ENCODE measurements at regions not wholly inside any gene's neighbourhood (a gene's known extent, or its start where the extent isn't known, plus 50 kb on each side); places are given as distances from the start of the nearest gene placed in this dataset.

GRCh38 chr4:77308843-77309242 lies 151.8 kb downstream of the CCNG2 start:
- intact Hi-C loops (cut with micrococcal nuclease) = loop anchor here (1.0 to 2.0 kb wide), 2 partner anchors 69 to 264 kb away; no protein-coding TSS in a partner anchor
- H3K9me1 ChIP-seq (replicated peaks; ENCODE audit: control insufficient read depth, extremely low read depth, insufficient read depth, low read length) = no peaks in the 10 kb centered on the region
- H3K9me3 ChIP-seq (replicated peaks; ENCODE audit: control insufficient read depth, insufficient read depth, low read length) = no peaks in the 10 kb centered on the region
- H3K36me3 ChIP-seq (ENCODE audit: control insufficient read depth in 2 of 2, extremely low read depth in 1 of 2, insufficient read depth in 2 of 2, low read length in 2 of 2) = no peaks in the 10 kb centered on the region
- dilution Hi-C loops (cut with MboI; ENCODE audit: extremely low pct_ligation_motif_present, low sequenced_read_pairs) = no loop called here
- H3K9ac ChIP-seq (replicated peaks; ENCODE audit: extremely low read depth, insufficient read depth, low read length) = no peak overlapping the region
- DNase-seq (ENCODE audit: low read depth, low spot score) (peak; percentile 8), FAIRE-seq (peak; percentile 60)
- no peak overlapping the region for H3K4me2 ChIP-seq (ENCODE audit: insufficient read depth, low read length)
- peaks cover 2 to 4% of the 10 kb centered on the region in 2 experiments for H3K27me3 ChIP-seq (ENCODE audit: control insufficient read depth in 2 of 2, insufficient read depth in 2 of 2, low read length in 2 of 2)
- POLR2A ChIA-PET = no interaction called here
- CTCF ChIA-PET = interaction anchor here (0.6 to 1.5 kb wide), 10 partner anchors 12 to 1824 kb away, joined by 3 to 7 read pairs (median 3); no protein-coding TSS in a partner anchor
- no peak overlapping the region for H3K4me3 ChIP-seq (replicated peaks in 1 of 3; ENCODE audit: insufficient read depth in 1 of 3, low read depth in 1 of 3, low read length in 3 of 3)
- TF ChIP-seq CTCF (IDR thresholded peaks at IDR 0.05; ENCODE audit: extremely low read depth in 1 of 2, insufficient read depth in 1 of 2, low read depth in 1 of 2, low read length in 2 of 2) (peak; percentile 25 to 26), JUN (IDR thresholded peaks at IDR 0.05; ENCODE audit: borderline replicate concordance, insufficient read depth, insufficient read length, low read depth) (no peak)
- H3K27ac ChIP-seq (ENCODE audit: insufficient read depth, low read depth, low read length) = no peak overlapping the region
- no peak overlapping the region for H2AFZ ChIP-seq (ENCODE audit: low read depth, low read length)
- BruUV-seq (replicated peaks) = no TSS peak
- H4K20me1 ChIP-seq (replicated peaks; ENCODE audit: control insufficient read depth, extremely low read depth, insufficient read depth, low read length) = no peaks in the 10 kb centered on the region
- H3K79me2 ChIP-seq (ENCODE audit: control insufficient read depth, insufficient read depth, low read length) = no peaks in the 10 kb centered on the region
- H3K4me1 ChIP-seq (ENCODE audit: control insufficient read depth, extremely low read depth, insufficient read depth, low read length) = no peaks in the 10 kb centered on the region

- no peak overlapping the region for H3K27ac ChIP-seq (ENCODE audit: insufficient read depth, low read depth, low read length)
- H3K9me3 ChIP-seq (replicated peaks; ENCODE audit: control insufficient read depth, insufficient read depth, low read length) = no peaks in the 10 kb centered on the region
- H3K27me3 ChIP-seq (ENCODE audit: control insufficient read depth in 2 of 2, insufficient read depth in 2 of 2, low read length in 2 of 2) = peaks cover 2 to 4% of the 10 kb centered on the region in 2 experiments
- ChIA-PET CTCF (no interaction called here), POLR2A (no interaction called here)
- no peaks in the 10 kb centered on the region for H3K4me1 ChIP-seq (ENCODE audit: control insufficient read depth, extremely low read depth, insufficient read depth, low read length)
- H3K9ac ChIP-seq (replicated peaks; ENCODE audit: extremely low read depth, insufficient read depth, low read length) = no peak overlapping the region
- H4K20me1 ChIP-seq (replicated peaks; ENCODE audit: control insufficient read depth, extremely low read depth, insufficient read depth, low read length) = no peaks in the 10 kb centered on the region
- dilution Hi-C loops (cut with MboI; ENCODE audit: extremely low pct_ligation_motif_present, low sequenced_read_pairs) (no loop called here), intact Hi-C loops (cut with micrococcal nuclease) (loop anchor here (1.0 to 2.0 kb wide), 2 partner anchors 69 to 265 kb away; no protein-coding TSS in a partner anchor)
- FAIRE-seq (no peak), DNase-seq (ENCODE audit: low read depth, low spot score) (no peak)
- H3K9me1 ChIP-seq (replicated peaks; ENCODE audit: control insufficient read depth, extremely low read depth, insufficient read depth, low read length) = no peaks in the 10 kb centered on the region
- no peaks in the 10 kb centered on the region for H3K79me2 ChIP-seq (ENCODE audit: control insufficient read depth, insufficient read depth, low read length)
- H3K4me3 ChIP-seq (replicated peaks in 1 of 3; ENCODE audit: insufficient read depth in 1 of 3, low read depth in 1 of 3, low read length in 3 of 3) = no peak overlapping the region
- H2AFZ ChIP-seq (ENCODE audit: low read depth, low read length) = no peak overlapping the region
- no TSS peak for BruUV-seq (replicated peaks)
- no peak overlapping the region for H3K4me2 ChIP-seq (ENCODE audit: insufficient read depth, low read length)
- no peak for TF ChIP-seq CTCF (IDR thresholded peaks at IDR 0.05; ENCODE audit: extremely low read depth in 1 of 2, insufficient read depth in 1 of 2, low read depth in 1 of 2, low read length in 2 of 2)
- H3K36me3 ChIP-seq (ENCODE audit: control insufficient read depth in 2 of 2, extremely low read depth in 1 of 2, insufficient read depth in 2 of 2, low read length in 2 of 2) = no peaks in the 10 kb centered on the region
Observed at GRCh38 chr4:77309496-77309895, 152.5 kb downstream of the CCNG2 start.

Data from endothelial cell of umbilical vein (primary cell).